ENCODE measurements at regions not wholly inside any gene's neighbourhood (a gene's known extent, or its start where the extent isn't known, plus 50 kb on each side); places are given as distances from the start of the nearest gene placed in this dataset.

DNA sequence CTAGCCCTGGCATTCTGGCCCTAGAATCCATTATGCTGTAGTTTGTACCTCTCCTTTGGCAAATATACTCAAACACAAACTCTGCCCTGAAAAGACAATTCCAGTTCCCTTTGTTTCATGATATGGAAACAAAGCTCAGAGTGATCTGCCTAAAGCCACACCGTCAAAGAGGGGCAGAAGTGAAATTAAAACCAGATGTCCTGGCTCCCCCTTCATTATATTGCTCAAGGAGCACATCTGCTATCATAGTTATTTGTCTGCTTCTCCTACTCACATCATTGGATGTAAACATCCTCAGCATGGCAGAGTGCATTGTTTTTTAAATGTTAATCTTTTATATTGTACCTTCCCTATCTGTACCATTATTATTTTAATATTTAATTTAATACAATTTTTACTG lies 266.7 kb upstream of the SMARCA2 start:
- TF ChIP-seq GATA2 (IDR thresholded peaks at IDR 0.05; ENCODE audit: low read depth, low read length) (no peak), GATA3 (IDR thresholded peaks at IDR 0.05; ENCODE audit: low read depth, low read length) (no peak)
